ENCODE measurements at regions not wholly inside any gene's neighbourhood (a gene's known extent, or its start where the extent isn't known, plus 50 kb on each side); places are given as distances from the start of the nearest gene placed in this dataset.

GRCh38 chr10:29131952-29132547 is 156.8 kb upstream of the LYZL1 start:
- no peaks in the 10 kb centered on the region for H3K36me3 ChIP-seq (ENCODE audit: control insufficient read depth, insufficient read depth, low read length)
- no peak overlapping the region for H3K4me3 ChIP-seq (ENCODE audit: low read depth, low read length)
- no peaks in the 10 kb centered on the region for H3K79me2 ChIP-seq
- no peak for TF ChIP-seq CTCF (IDR thresholded peaks at IDR 0.05)
- no peak overlapping the region for H3K27ac ChIP-seq
- no peaks in the 10 kb centered on the region for H3K9me3 ChIP-seq (ENCODE audit: control insufficient read depth, low read length)
- no peak overlapping the region for H3K9ac ChIP-seq
- peaks cover 14% of the 10 kb centered on the region for H3K4me1 ChIP-seq
- H2AFZ ChIP-seq: peak overlapping the region; percentile 43
- no peak overlapping the region for H3K4me2 ChIP-seq (ENCODE audit: low read length)
- H3K27me3 ChIP-seq (ENCODE audit: control insufficient read depth, insufficient read depth, low read length): no peaks in the 10 kb centered on the region

GRCh38 chr10:29132551-29133111 is 156.2 kb upstream of the LYZL1 start:
- H2AFZ ChIP-seq: peak overlapping the region; percentile 43
- H3K9ac ChIP-seq: no peak overlapping the region
- no peak overlapping the region for H3K4me3 ChIP-seq (ENCODE audit: low read depth, low read length)
- no peaks in the 10 kb centered on the region for H3K27me3 ChIP-seq (ENCODE audit: control insufficient read depth, insufficient read depth, low read length)
- H3K27ac ChIP-seq: no peak overlapping the region
- H3K9me3 ChIP-seq (ENCODE audit: control insufficient read depth, low read length): no peaks in the 10 kb centered on the region
- H3K4me1 ChIP-seq: peaks cover 14% of the 10 kb centered on the region
- H3K79me2 ChIP-seq: no peaks in the 10 kb centered on the region
- no peak overlapping the region for H3K4me2 ChIP-seq (ENCODE audit: low read length)
- TF ChIP-seq CTCF (IDR thresholded peaks at IDR 0.05): no peak
- H3K36me3 ChIP-seq (ENCODE audit: control insufficient read depth, insufficient read depth, low read length): no peaks in the 10 kb centered on the region

- Histone ChIP-seq H3K27me3 (ENCODE audit: control insufficient read depth, insufficient read depth, low read length) (no peaks in the 10 kb centered on the region), H2AFZ (peak overlapping the region; percentile 63)
Observed at GRCh38 chr10:29135337-29135736, 153.5 kb upstream of the LYZL1 start.

GRCh38 chr10:29136411-29136810 is 152.5 kb upstream of the LYZL1 start:
- no peak for TF ChIP-seq CTCF (IDR thresholded peaks at IDR 0.05)
- Histone ChIP-seq H3K4me1 (peaks cover 25% of the 10 kb centered on the region), H3K9ac (no peak overlapping the region), H3K4me2 (ENCODE audit: low read length) (no peak overlapping the region), H3K79me2 (no peaks in the 10 kb centered on the region), H2AFZ (no peak overlapping the region), H3K27ac (no peak overlapping the region), H3K4me3 (ENCODE audit: low read depth, low read length) (no peak overlapping the region), H3K27me3 (ENCODE audit: control insufficient read depth, insufficient read depth, low read length) (no peaks in the 10 kb centered on the region), H3K9me3 (ENCODE audit: control insufficient read depth, low read length) (no peaks in the 10 kb centered on the region), H3K36me3 (ENCODE audit: control insufficient read depth, insufficient read depth, low read length) (no peaks in the 10 kb centered on the region)

More at GRCh38 chr10:29135337-29135736, 153.5 kb upstream of the LYZL1 start:
- Histone ChIP-seq H3K9ac (no peak overlapping the region), H3K4me2 (ENCODE audit: low read length) (peak overlapping the region; percentile 54), H3K36me3 (ENCODE audit: control insufficient read depth, insufficient read depth, low read length) (no peaks in the 10 kb centered on the region), H3K27ac (no peak overlapping the region), H3K4me1 (peaks cover 19% of the 10 kb centered on the region), H3K79me2 (no peaks in the 10 kb centered on the region), H3K4me3 (ENCODE audit: low read depth, low read length) (no peak overlapping the region), H3K9me3 (ENCODE audit: control insufficient read depth, low read length) (no peaks in the 10 kb centered on the region)
- TF ChIP-seq CTCF (IDR thresholded peaks at IDR 0.05): no peak

- no peak overlapping the region for H3K27ac ChIP-seq
- H3K36me3 ChIP-seq (ENCODE audit: control insufficient read depth, insufficient read depth, low read length): no peaks in the 10 kb centered on the region
- H3K4me1 ChIP-seq: peaks cover 21% of the 10 kb centered on the region
- no peak overlapping the region for H3K4me3 ChIP-seq (ENCODE audit: low read depth, low read length)
- no peak for TF ChIP-seq CTCF (IDR thresholded peaks at IDR 0.05)
- no peaks in the 10 kb centered on the region for H3K9me3 ChIP-seq (ENCODE audit: control insufficient read depth, low read length)
- no peak overlapping the region for H2AFZ ChIP-seq
- H3K4me2 ChIP-seq (ENCODE audit: low read length): peak overlapping the region; percentile 10
- no peak overlapping the region for H3K9ac ChIP-seq
- no peaks in the 10 kb centered on the region for H3K27me3 ChIP-seq (ENCODE audit: control insufficient read depth, insufficient read depth, low read length)
- no peaks in the 10 kb centered on the region for H3K79me2 ChIP-seq
Observed at GRCh38 chr10:29140151-29140550, 148.7 kb upstream of the LYZL1 start.
